GM18498 (cell line): ENCODE measurements at regions not wholly inside any gene's neighbourhood (a gene's known extent, or its start where the extent isn't known, plus 50 kb on each side); places are given as distances from the start of the nearest gene placed in this dataset.

Experiments
- ATAC-seq: cut with Tn5 transposase; IDR thresholded peaks from one replicate; pipeline ENCODE4 v1.9.1; 2021; ENCODE audit warnings: mild to moderate bottlenecking, moderate library complexity; ENCODE audit not compliant: unreplicated experiment

GRCh38 chr1:83596331-83596730, 402.6 kb downstream of the TTLL7 start:
- no peak for ATAC-seq

DNA sequence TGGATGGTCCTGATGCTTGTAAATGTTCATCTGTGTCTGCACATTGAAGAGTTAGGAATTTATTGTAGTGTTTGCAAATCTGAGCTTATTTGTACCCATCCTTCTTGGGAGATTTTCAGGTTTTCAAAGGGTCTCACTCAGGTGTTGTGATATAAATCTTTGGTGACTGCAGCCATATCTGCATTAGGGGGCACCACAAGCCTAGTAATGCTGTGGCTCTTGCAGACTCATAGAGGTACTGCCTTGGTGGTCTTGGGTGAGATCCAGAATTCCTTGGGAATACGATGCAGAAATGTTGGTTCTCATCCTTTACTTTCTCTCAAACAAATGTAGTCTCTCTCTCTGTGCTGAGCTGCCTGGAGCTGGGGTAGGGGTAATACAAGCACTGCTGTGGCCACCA, 405.9 kb downstream of the TTLL7 start:
- no peak for ATAC-seq

GRCh38 chr1:83588140-83588539, 410.8 kb downstream of the TTLL7 start:
- no peak for ATAC-seq

DNA sequence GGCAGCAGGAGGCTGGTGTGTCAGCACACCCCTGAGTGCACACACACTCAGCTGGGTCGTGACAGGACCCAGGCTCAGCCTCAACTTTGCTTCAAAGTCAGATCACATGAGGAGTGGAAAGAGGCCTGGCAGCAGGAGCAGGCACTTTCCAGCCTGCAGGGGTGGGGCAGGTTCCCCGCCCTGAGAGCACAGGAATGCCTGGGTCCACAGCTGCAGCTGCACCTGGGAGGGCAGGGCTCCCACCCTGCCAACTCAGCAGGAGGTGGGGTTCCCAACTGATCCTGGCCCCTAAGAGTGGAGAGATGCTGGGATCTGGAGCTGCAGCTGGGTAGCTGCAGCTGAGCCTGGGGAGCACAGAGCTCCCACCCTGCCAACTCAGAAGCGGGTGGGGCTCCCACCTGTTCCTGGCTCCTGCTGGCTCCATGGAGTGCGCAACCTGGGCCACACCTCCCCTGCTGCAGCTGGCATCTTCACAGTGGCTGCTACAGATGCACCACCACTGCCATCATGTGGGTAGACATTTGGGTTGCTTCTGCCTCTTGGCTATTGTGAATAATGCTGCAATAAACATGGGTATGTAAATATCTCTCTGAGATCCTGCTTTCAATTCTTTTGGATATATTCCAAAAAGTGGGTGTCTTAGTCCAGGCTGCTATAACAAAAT, 415.4 kb downstream of the TTLL7 start:
- peak; percentile 44 for ATAC-seq

DNA sequence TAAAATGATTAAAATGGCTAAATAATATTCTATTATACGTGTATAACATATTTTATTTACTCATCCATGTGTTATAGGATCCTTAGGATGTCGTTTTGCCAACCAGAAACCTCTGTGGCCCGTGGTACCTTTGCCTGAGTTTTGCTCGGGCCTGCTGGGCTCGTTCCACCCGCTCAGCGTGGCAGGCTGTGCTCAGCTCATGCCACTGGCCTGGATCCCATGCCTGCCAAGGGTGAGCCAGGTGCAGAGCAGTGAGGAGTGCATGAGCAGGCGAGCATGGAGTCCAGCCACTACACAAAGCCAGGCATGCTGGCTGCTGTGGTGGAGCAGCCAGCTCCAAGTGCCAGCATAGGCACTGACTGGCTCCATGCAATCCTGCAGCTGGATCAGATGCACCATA, 417.2 kb downstream of the TTLL7 start:
- ATAC-seq = no peak

GRCh38 chr1:83574791-83575190, 424.1 kb downstream of the TTLL7 start:
- no peak for ATAC-seq

DNA sequence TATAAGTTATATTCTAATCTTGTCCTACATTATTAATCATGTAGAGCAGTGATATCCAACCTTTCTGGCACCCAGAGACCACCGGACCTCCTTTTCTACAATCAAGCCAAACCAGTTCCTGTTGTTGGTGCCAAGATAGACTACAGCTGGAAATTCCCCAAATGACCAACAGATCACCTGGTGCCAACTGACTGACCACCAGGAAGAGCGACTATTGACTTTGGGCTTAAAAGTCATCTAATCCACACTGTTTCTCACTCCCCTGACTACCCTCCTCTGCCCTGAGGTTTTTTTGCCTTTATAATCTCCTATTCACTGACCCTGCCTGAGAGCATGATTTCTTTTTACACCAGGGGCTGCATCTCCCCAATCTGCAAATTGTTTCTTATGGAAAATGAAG, 425.2 kb downstream of the TTLL7 start:
- no peak for ATAC-seq

- ATAC-seq = no peak
Measured at GRCh38 chr1:83571536-83571935, 427.4 kb downstream of the TTLL7 start.

DNA sequence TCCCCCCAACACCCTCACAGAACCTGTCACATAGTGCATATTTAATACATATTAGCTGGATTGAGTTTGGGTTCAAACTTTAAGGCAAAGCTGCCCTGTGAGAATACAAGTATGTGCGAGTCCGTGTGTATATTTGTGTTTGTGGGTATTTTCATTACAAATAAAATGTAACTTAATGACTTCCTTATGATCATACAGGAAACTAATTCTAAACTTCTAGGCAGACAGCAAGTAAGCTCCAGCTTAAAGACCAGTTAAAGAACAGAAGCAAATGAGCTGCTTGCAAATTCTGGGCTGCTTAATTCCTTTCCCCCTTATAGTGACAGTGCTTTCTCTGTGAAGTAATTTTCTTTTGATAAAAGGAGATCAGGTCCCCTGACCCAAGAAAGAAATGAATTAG, 437.6 kb downstream of the TTLL7 start:
- ATAC-seq = no peak

GRCh38 chr1:83559129-83559840, 439.6 kb downstream of the TTLL7 start:
- ATAC-seq = no peak

GRCh38 chr1:83555871-83556270, 443.1 kb downstream of the TTLL7 start:
- ATAC-seq = no peak

DNA sequence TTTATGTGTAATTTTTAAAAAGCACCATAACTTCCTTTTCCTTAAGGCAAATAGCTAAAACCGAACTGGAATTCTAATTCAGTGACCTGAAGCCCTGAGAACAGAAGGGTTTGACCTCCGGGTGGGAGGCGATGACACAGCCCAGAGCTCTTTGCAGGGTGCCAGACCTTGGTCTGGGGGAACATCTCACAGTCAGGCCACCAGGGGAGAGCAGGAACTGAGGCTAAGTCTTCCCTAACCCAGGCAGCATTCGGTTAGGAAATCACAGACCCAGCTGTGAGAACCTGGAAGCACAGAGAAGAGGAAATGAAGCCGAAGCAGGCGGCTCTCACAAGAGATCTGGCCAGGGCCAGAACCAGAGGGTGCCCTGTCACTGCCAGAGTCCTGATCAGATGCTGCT, 444.8 kb downstream of the TTLL7 start:
- ATAC-seq = no peak

DNA sequence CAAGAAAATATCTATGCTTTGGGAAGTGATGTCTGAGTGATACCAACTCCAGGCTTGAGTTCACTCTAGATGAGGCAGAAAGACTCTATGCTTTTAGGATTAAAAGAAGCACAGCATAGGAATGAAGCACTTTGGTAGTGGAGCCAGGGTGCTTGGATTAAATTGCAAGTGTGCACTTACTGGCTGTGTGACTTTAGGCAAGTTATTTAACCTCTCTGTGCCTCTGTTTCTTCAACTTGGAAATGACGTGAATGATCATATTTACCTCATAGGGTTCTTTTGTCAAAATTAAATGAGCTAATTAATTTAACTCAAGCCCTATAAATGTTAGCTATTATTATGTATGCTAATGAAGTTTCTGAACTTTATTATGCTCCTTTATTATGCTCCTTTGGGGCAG, 446.1 kb downstream of the TTLL7 start:
- no peak for ATAC-seq

DNA sequence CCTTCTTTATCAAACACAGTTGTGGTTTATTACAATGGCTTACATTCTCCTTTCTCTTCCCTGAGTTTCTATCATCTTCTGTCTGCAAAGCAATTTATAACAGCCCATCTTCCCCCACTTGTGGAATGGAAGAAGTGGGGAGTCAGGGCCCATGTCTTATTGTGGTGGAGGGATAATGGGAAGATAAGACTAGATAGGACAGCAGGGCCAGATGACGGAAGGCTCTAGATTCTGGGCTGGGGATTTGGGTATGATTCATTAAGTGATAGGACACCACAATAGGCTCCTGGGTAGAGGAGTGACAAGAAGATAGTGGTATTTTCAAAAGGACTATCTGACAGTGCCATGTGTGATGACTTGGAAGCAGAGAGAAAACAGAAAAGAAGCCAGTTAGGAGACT, 450.6 kb downstream of the TTLL7 start:
- ATAC-seq = no peak

DNA sequence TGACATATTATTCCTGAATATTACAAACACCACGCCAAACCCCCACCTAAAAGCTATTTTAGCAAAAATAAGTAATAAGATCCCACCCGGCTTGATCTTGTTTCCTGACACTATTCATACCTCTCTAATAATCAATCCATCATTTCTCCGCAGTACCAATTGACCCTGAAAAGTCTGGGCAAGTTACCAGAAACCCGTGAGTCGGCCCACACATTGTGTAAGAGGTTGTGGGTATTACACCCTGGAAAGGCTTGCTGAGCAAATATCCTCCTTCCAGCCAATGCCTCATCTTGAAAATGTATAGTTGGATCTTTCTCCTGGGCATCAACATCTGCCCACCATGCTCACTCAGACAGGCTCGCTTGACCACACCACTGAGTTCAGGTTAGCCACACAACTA, 451.0 kb downstream of the TTLL7 start:
- ATAC-seq = no peak

- no peak for ATAC-seq
Measured at GRCh38 chr1:83546874-83547273, 452.1 kb downstream of the TTLL7 start.

GRCh38 chr1:83545066-83545862, 453.7 kb downstream of the TTLL7 start:
- no peak for ATAC-seq

- no peak for ATAC-seq
Measured at GRCh38 chr1:83543222-83543973, 455.5 kb downstream of the TTLL7 start.

GRCh38 chr1:83531521-83532309, 467.2 kb downstream of the TTLL7 start:
- no peak for ATAC-seq

- no peak for ATAC-seq
Measured at GRCh38 chr1:83530506-83530905, 468.4 kb downstream of the TTLL7 start.
